Duodenal mucosa (tissue), 2 donors: ENCODE measurements at regions not wholly inside any gene's neighbourhood (a gene's known extent, or its start where the extent isn't known, plus 50 kb on each side); places are given as distances from the start of the nearest gene placed in this dataset.

Experiments used
- H3K27ac ChIP-seq: one replicate; pipeline ENCODE4 v1.7.0; 2013; ENCODE audit warnings: low read depth, low read length
- H3K27me3 ChIP-seq, 2 donors: one replicate each; pipeline ENCODE4 v1.7.0; 2013; ENCODE audit warnings: low read length in 2 of 2, control low read depth in 1 of 2; ENCODE audit not compliant: insufficient read depth in 2 of 2, control insufficient read depth in 1 of 2
- H3K36me3 ChIP-seq, 2 donors: one replicate each; pipeline ENCODE4 v1.7.0; 2013; ENCODE audit warnings: low read length in 2 of 2, control low read depth in 1 of 2; ENCODE audit not compliant: insufficient read depth in 2 of 2, control insufficient read depth in 1 of 2
- H3K4me1 ChIP-seq, 2 donors: one replicate each; pipeline ENCODE4 v1.7.0; 2013; ENCODE audit warnings: low read length in 2 of 2, control low read depth in 1 of 2; ENCODE audit not compliant: insufficient read depth in 2 of 2, control insufficient read depth in 1 of 2
- H3K4me3 ChIP-seq, 2 donors: one replicate each; pipeline ENCODE4 v1.7.0; 2013; ENCODE audit warnings: low read length in 2 of 2, low read depth in 1 of 2
- H3K9ac ChIP-seq, 2 donors: one replicate each; pipeline ENCODE4 v1.7.0; 2013; ENCODE audit warnings: low read length in 2 of 2, low read depth in 1 of 2
- H3K9me3 ChIP-seq, 2 donors: one replicate each; pipeline ENCODE4 v1.7.0; 2013; ENCODE audit warnings: low read length in 2 of 2, control low read depth in 1 of 2; ENCODE audit not compliant: control insufficient read depth in 1 of 2

- Histone ChIP-seq H3K36me3 (no peaks in the 10 kb centered on the region), H3K9ac (no peak overlapping the region), H3K4me3 (no peak overlapping the region), H3K4me1 (no peaks in the 10 kb centered on the region), H3K9me3 (peaks cover 0 to 2% of the 10 kb centered on the region in 2 donors), H3K27me3 (no peaks in the 10 kb centered on the region), H3K27ac (no peak overlapping the region)
Observed at GRCh38 chr16:86865851-86866662, 287.7 kb downstream of the FOXL1 start.

DNA sequence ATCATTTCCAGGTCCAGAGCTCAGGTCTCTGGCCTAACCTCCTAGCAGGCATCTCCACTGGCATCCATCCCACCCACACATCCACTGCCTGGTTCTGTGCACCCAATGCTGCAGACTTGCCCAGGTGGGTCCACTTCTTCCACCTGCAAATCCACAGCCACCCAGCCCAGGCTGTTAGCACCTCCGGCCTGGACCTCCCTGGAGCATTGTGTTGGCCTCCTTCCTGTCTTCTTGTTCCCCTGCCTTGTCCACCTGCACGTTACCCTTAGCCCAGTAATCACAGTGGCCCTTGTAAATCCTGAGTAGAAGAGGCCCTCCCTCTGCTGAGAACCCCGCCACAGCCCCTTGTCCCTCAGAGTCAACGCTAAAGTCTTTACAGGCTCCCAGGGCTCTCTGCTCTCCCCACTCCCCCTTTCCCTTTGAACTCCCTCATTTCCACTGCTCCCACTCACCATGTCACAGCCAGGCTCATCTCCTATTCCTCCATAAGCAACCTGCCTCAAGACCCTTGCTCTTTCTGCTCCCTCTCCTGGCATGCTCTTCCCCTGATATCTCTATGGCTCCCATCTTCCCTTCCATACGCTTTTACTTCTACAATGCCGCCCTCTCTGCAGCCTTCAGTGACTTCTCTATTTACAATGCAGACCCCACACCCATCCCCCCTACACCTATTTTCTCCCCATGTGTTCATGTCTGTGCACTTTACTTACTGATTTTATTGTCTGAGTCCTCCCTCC is 288.8 kb downstream of the FOXL1 start:
- Histone ChIP-seq H3K27me3 (no peaks in the 10 kb centered on the region), H3K4me3 (no peak overlapping the region), H3K36me3 (no peaks in the 10 kb centered on the region), H3K27ac (no peak overlapping the region), H3K4me1 (no peaks in the 10 kb centered on the region), H3K9me3 (no peaks in the 10 kb centered on the region), H3K9ac (no peak overlapping the region)

DNA sequence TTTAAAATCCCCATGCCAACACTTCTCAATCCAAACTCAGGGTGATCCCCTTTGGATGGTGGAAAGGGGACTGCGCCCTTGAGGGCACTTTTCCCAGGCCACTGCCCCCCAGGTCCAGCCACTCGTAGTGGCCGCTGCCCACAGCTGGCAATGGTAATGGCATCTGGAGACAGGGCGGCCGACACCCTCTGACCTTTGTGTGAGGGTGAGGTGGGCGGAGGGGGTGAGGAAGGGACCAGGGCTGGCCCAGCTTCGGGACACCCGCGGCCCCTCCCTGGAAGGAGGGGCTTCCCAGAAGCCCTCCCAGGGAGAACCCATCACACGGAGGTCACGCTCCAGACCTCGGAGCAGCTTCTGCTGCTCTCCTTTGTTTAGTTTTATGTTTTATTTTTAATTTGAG is 289.7 kb downstream of the FOXL1 start:
- Histone ChIP-seq H3K9ac (no peak overlapping the region), H3K4me3 (no peak overlapping the region), H3K27ac (no peak overlapping the region), H3K4me1 (no peaks in the 10 kb centered on the region), H3K36me3 (no peaks in the 10 kb centered on the region), H3K27me3 (no peaks in the 10 kb centered on the region), H3K9me3 (no peaks in the 10 kb centered on the region)

DNA sequence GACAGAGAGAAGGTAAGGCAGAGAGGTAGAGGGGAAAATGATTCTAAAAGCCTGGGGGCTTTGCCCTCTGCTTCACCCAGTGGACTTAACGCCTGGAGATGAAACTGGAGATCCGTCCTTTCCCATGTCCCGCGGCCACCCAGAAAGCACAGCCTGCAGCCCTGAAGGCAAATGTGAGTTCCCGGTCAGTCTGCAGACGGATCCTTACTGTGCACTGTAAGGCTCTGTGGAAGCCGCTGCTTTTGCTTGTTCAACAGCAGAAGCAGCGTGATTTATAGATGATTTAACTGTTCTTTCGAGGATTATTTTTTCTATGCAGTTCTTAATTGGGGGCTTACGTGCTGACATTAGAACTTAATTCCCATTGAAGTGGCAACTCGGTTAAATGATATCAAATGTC is 290.4 kb downstream of the FOXL1 start:
- no peak overlapping the region for H3K4me3 ChIP-seq
- no peaks in the 10 kb centered on the region for H3K4me1 ChIP-seq
- no peak overlapping the region for H3K9ac ChIP-seq
- no peaks in the 10 kb centered on the region for H3K36me3 ChIP-seq
- no peaks in the 10 kb centered on the region for H3K9me3 ChIP-seq
- no peak overlapping the region for H3K27ac ChIP-seq
- H3K27me3 ChIP-seq = no peaks in the 10 kb centered on the region

- Histone ChIP-seq H3K36me3 (no peaks in the 10 kb centered on the region), H3K27me3 (no peaks in the 10 kb centered on the region), H3K4me3 (no peak overlapping the region), H3K9me3 (no peaks in the 10 kb centered on the region), H3K9ac (no peak overlapping the region), H3K27ac (no peak overlapping the region), H3K4me1 (no peaks in the 10 kb centered on the region)
Observed at GRCh38 chr16:86869288-86870022, 291.1 kb downstream of the FOXL1 start.

- Histone ChIP-seq H3K9me3 (no peaks in the 10 kb centered on the region), H3K27me3 (no peaks in the 10 kb centered on the region), H3K4me3 (no peak overlapping the region), H3K27ac (no peak overlapping the region), H3K36me3 (no peaks in the 10 kb centered on the region), H3K4me1 (no peaks in the 10 kb centered on the region), H3K9ac (no peak overlapping the region)
Observed at GRCh38 chr16:86870380-86870779, 292.0 kb downstream of the FOXL1 start.

- Histone ChIP-seq H3K9me3 (no peaks in the 10 kb centered on the region), H3K36me3 (no peaks in the 10 kb centered on the region), H3K27ac (no peak overlapping the region), H3K4me1 (no peaks in the 10 kb centered on the region), H3K4me3 (no peak overlapping the region), H3K27me3 (no peaks in the 10 kb centered on the region), H3K9ac (no peak overlapping the region)
Observed at GRCh38 chr16:86872131-86872530, 293.8 kb downstream of the FOXL1 start.

DNA sequence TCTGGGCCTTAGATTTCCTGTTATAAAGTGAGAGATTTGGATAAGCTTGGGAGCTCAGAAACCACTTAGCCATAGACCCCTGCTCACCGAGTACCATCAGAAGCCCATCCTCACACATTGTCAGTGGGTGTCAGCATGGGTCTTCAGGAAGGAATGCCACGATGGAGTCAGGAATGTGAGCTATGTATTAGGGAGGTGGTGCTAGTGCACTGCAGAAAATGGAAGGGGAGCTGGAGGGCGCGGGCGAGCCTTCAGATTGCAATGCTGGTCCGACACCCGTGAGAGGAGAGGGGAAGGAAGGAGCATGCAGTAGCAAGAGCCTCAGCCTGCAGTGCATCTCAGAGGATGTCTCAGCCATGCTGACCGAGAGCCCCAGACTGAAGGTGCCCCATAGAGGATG is 294.5 kb downstream of the FOXL1 start:
- Histone ChIP-seq H3K27ac (no peak overlapping the region), H3K4me1 (no peaks in the 10 kb centered on the region), H3K9me3 (no peaks in the 10 kb centered on the region), H3K27me3 (no peaks in the 10 kb centered on the region), H3K4me3 (no peak overlapping the region), H3K9ac (no peak overlapping the region), H3K36me3 (no peaks in the 10 kb centered on the region)

- H3K4me1 ChIP-seq = no peaks in the 10 kb centered on the region
- no peaks in the 10 kb centered on the region for H3K9me3 ChIP-seq
- no peak overlapping the region for H3K4me3 ChIP-seq
- no peaks in the 10 kb centered on the region for H3K36me3 ChIP-seq
- peaks cover 0 to 1% of the 10 kb centered on the region in 2 donors for H3K27me3 ChIP-seq
- no peak overlapping the region for H3K9ac ChIP-seq
- no peak overlapping the region for H3K27ac ChIP-seq
Observed at GRCh38 chr16:86874141-86874540, 295.8 kb downstream of the FOXL1 start.

DNA sequence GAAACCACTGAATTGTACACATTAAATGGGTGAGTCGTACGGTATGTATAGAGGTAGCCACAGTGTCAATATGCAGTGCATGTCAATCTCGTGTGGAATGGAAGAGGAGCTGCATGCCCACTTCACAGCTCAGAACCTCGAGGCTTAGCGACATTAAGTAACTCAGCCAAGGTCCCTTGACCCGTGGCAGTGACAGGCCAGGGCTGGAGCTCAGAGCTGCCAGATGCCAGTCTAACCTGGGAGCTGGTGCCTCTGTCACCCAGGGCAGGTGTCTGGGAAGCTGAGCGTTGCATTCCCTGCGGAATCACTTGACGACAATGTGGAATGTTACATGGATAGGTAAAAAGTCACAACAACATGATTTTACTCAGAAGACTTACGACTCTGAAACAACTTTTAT is 298.1 kb downstream of the FOXL1 start:
- H3K36me3 ChIP-seq = no peaks in the 10 kb centered on the region
- H3K27ac ChIP-seq = no peak overlapping the region
- H3K4me3 ChIP-seq = no peak overlapping the region
- no peaks in the 10 kb centered on the region for H3K4me1 ChIP-seq
- no peak overlapping the region for H3K9ac ChIP-seq
- H3K9me3 ChIP-seq = no peaks in the 10 kb centered on the region
- peaks cover 0 to 4% of the 10 kb centered on the region in 2 donors for H3K27me3 ChIP-seq
